GM23248 (cell line): ENCODE measurements at regions not wholly inside any gene's neighbourhood (a gene's known extent, or its start where the extent isn't known, plus 50 kb on each side); places are given as distances from the start of the nearest gene placed in this dataset.

Experiments used
- EZH2 ChIP-seq: fragments of 200-600 bp; sonication (generic); IDR thresholded peaks from 2 replicates; pipeline ENCODE4 v1.6.1; 2018; ENCODE audit warnings: antibody characterized with exemption, mild to moderate bottlenecking; ENCODE audit not compliant: insufficient read depth, poor library complexity, severe bottlenecking
- EZH2phosphoT487 ChIP-seq: fragments of 200-600 bp; sonication (generic); IDR thresholded peaks from 2 replicates; pipeline ENCODE4 v1.6.1; 2018; ENCODE audit warnings: antibody characterized with exemption, moderate library complexity, mild to moderate bottlenecking, low read depth; ENCODE audit not compliant: insufficient read depth

- TF ChIP-seq EZH2 (no peak), EZH2phosphoT487 (no peak)
Measured at GRCh38 chr6:40960742-40961430, 78.1 kb downstream of the UNC5CL start.
